ENCODE measurements at regions not wholly inside any gene's neighbourhood (a gene's known extent, or its start where the extent isn't known, plus 50 kb on each side); places are given as distances from the start of the nearest gene placed in this dataset.

DNA sequence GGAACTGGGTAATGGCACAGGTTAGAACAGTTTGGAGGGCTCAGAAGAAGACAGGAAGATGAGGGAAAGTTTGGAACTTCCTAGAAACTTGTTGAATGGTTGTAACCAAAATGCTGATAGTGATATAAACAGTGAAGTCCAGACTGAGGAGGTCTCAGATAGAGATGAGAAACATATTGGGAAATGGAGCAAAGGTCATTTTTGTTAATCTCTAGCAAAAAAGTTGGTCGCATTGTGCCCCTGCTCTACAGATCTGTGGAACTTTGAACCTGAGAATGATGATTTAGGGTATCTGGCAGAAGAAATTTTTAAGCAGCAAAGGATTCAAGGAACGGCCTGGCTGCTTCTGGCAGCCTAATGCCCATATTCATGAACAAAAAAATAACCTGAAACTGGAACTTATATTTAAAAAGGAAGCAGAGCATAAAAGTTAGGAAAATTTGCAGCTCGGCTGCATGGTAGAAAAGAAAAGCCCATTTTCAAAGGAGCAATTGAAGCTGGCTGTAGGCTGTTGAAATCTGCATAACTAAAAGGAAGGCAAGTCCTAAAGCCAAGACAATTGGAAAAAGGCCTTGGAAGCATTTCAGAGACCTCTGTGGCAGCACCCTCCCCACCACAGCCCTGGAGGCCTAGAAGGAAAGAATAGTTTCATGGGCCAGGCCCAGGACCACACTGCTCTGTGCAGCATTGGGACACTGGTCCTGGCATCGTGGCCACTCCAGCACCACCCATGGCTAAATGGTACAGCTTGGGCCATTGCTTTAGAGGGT is 182.6 kb upstream of the CD96 start:
- TF ChIP-seq, protein P1, sequence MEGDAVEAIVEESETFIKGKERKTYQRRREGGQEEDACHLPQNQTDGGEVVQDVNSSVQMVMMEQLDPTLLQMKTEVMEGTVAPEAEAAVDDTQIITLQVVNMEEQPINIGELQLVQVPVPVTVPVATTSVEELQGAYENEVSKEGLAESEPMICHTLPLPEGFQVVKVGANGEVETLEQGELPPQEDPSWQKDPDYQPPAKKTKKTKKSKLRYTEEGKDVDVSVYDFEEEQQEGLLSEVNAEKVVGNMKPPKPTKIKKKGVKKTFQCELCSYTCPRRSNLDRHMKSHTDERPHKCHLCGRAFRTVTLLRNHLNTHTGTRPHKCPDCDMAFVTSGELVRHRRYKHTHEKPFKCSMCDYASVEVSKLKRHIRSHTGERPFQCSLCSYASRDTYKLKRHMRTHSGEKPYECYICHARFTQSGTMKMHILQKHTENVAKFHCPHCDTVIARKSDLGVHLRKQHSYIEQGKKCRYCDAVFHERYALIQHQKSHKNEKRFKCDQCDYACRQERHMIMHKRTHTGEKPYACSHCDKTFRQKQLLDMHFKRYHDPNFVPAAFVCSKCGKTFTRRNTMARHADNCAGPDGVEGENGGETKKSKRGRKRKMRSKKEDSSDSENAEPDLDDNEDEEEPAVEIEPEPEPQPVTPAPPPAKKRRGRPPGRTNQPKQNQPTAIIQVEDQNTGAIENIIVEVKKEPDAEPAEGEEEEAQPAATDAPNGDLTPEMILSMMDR (IDR thresholded peaks at IDR 0.05) = no peak
- TF ChIP-seq, protein P2, sequence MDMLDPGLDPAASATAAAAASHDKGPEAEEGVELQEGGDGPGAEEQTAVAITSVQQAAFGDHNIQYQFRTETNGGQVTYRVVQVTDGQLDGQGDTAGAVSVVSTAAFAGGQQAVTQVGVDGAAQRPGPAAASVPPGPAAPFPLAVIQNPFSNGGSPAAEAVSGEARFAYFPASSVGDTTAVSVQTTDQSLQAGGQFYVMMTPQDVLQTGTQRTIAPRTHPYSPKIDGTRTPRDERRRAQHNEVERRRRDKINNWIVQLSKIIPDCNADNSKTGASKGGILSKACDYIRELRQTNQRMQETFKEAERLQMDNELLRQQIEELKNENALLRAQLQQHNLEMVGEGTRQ (IDR thresholded peaks at IDR 0.05; ENCODE audit: borderline replicate concordance, low read depth, low read length) = no peak
- TF ChIP-seq EZH2phosphoT487 (IDR thresholded peaks at IDR 0.05; ENCODE audit: borderline replicate concordance, low read depth) = no peak
- TF ChIP-seq EP300 (IDR thresholded peaks at IDR 0.05; ENCODE audit: borderline replicate concordance in 1 of 2, low read depth in 1 of 2, low read length in 1 of 2) = no peak
- no peak for TF ChIP-seq TAF1 (IDR thresholded peaks at IDR 0.05; ENCODE audit: borderline replicate concordance, low read depth, low read length)
